HCT116 (cell line): ENCODE measurements at regions not wholly inside any gene's neighbourhood (a gene's known extent, or its start where the extent isn't known, plus 50 kb on each side); places are given as distances from the start of the nearest gene placed in this dataset.

ENCODE experiments used
- ATAC-seq: fragments of 200-7000 bp; cut with Tn5 transposase; 2 replicates; pipeline ENCODE4 v1.9.1; 2020; ENCODE audit warnings: mild to moderate bottlenecking, moderate library complexity
- BruUV-seq: library from RNA; stranded (reverse); fragments of 400-500 nt; replicated peaks from 2 replicates; lab custom pipeline; 2021; lab: Mats Ljungman, UMichigan
- CTCF ChIA-PET: fragments of 300-600 bp; sonication (Branson Sonifier 250); formaldehyde crosslinking; loops from one replicate; lab custom pipeline; 2021; ENCODE audit warnings: antibody characterized with exemption; lab: Charles Lee
- POLR2A ChIA-PET: fragments of 300-600, 350-600 bp; sonication (Branson Sonifier 250); formaldehyde crosslinking; loops from one replicate; lab custom pipeline; 2021; ENCODE audit warnings: antibody characterized with exemption; lab: Charles Lee
- RAD21 ChIA-PET, 2 experiments: fragments of 300-600 bp; sonication (Branson Sonifier 250); formaldehyde crosslinking; loops; one replicate each; lab custom pipeline; 2023; ENCODE audit warnings: low total read pairs in 2 of 2; ENCODE audit not compliant: uncharacterized antibody in 2 of 2, unreplicated experiment in 2 of 2, low non-redundant PET in 1 of 2; lab: Charles Lee
- DNase-seq: peaks from one replicate; pipeline ENCODE4 v3.0.0-alpha.2; 2010; ENCODE audit warnings: low read depth, low spot score
- H2AFZ ChIP-seq: fragments of 200-600 bp; shearing (Covaris generic), sonication (generic); 2 replicates; pipeline ENCODE4 v1.6.1; 2017; ENCODE audit warnings: low read depth, mixed run types, mixed read lengths, antibody characterized with exemption, low read length; ENCODE audit not compliant: poor library complexity, severe bottlenecking
- H3K27ac ChIP-seq: 2 replicates; pipeline ENCODE4 v1.5.1; 2012; ENCODE audit warnings: low read depth, low read length
- H3K27me3 ChIP-seq: fragments of 200-600 bp; sonication (generic); 2 replicates; pipeline ENCODE4 v1.6.1; 2016; ENCODE audit warnings: mixed run types, low read length, mixed read lengths; ENCODE audit not compliant: insufficient read depth
- H3K36me3 ChIP-seq, 2 experiments: fragments of 200-500 bp in 1 of 2; fragments of 200-600 bp in 1 of 2; sonication (Bioruptor generic) in 1 of 2; sonication (generic) in 1 of 2; 2 replicates each; pipeline versions ENCODE4 v1.5.1 to v1.6.1; 2014 to 2016; ENCODE audit warnings: low read length in 2 of 2, inconsistent platforms in 1 of 2, mixed read lengths in 1 of 2, mixed run types in 1 of 2; ENCODE audit not compliant: insufficient read depth in 2 of 2, control insufficient read depth in 1 of 2
- H3K4me1 ChIP-seq, 2 experiments: fragments of 200-600 bp in 1 of 2; sonication (generic) in 1 of 2; 2 replicates each; pipeline versions ENCODE4 v1.5.1 to v1.6.1; 2012 to 2017; ENCODE audit warnings: low read length in 2 of 2, inconsistent platforms in 1 of 2, mild to moderate bottlenecking in 1 of 2, mixed read lengths in 1 of 2, mixed run types in 1 of 2, moderate library complexity in 1 of 2; ENCODE audit not compliant: insufficient read depth in 2 of 2, control insufficient read depth in 1 of 2
- H3K4me2 ChIP-seq: fragments of 200-600 bp; sonication (generic); 2 replicates; pipeline ENCODE4 v1.6.1; 2017; ENCODE audit warnings: mixed run types, low read length, mixed read lengths
- H3K4me3 ChIP-seq, 2 experiments: fragments of 200-600 bp in 1 of 2; sonication (generic) in 1 of 2; replicated peaks in 1 of 2; 2 replicates each; pipeline ENCODE4 v1.5.1; 2011 to 2016; ENCODE audit warnings: low read length in 2 of 2, control low read depth in 1 of 2, low read depth in 1 of 2, mild to moderate bottlenecking in 1 of 2, mixed read lengths in 1 of 2, mixed run types in 1 of 2
- H3K79me2 ChIP-seq: fragments of 200-600 bp; sonication (generic); 2 replicates; pipeline ENCODE4 v1.6.1; 2017; ENCODE audit warnings: mild to moderate bottlenecking, mixed run types, low read length, moderate library complexity, mixed read lengths; ENCODE audit not compliant: insufficient read depth
- H3K9ac ChIP-seq: fragments of 200-600 bp; sonication (generic); 2 replicates; pipeline ENCODE4 v1.6.1; 2016; ENCODE audit warnings: low read length, mixed read lengths
- H3K9me2 ChIP-seq: fragments of 200-600 bp; sonication (generic), shearing (Covaris generic); 2 replicates; pipeline ENCODE4 v1.6.1; 2017; ENCODE audit warnings: mixed run types, mild to moderate bottlenecking, moderate library complexity; ENCODE audit not compliant: insufficient read depth
- H3K9me3 ChIP-seq, 2 experiments: fragments of 200-500 bp in 1 of 2; fragments of 200-600 bp in 1 of 2; sonication (Bioruptor generic) in 1 of 2; sonication (generic) in 1 of 2; 2 replicates each; pipeline ENCODE4 v1.6.1; 2014 to 2017; ENCODE audit warnings: low read length in 2 of 2, mixed read lengths in 2 of 2, inconsistent platforms in 1 of 2, low read depth in 1 of 2, mild to moderate bottlenecking in 1 of 2, mixed run types in 1 of 2, moderate library complexity in 1 of 2; ENCODE audit not compliant: control insufficient read depth in 1 of 2, insufficient read depth in 1 of 2
- H4K20me1 ChIP-seq: fragments of 200-600 bp; sonication (generic), shearing (Covaris generic); 2 replicates; pipeline ENCODE4 v1.6.1; 2017; ENCODE audit warnings: mixed run types, mild to moderate bottlenecking, moderate library complexity; ENCODE audit not compliant: insufficient read depth
- CTCF ChIP-seq, 3 experiments: fragments of 200-600 bp in 1 of 3; sonication (generic) in 1 of 3; IDR thresholded peaks in 2 of 3; conservative IDR thresholded peaks in 1 of 3; 2 replicates each; pipeline ENCODE4 v1.5.1; 2012 to 2017; ENCODE audit warnings: low read depth in 2 of 3, low read length in 2 of 3, antibody characterized with exemption in 1 of 3, borderline replicate concordance in 1 of 3, control low read depth in 1 of 3, mild to moderate bottlenecking in 1 of 3, mixed read lengths in 1 of 3, mixed run types in 1 of 3, moderate library complexity in 1 of 3; ENCODE audit not compliant: insufficient read depth in 1 of 3
- EGR1 ChIP-seq: IDR thresholded peaks from 2 replicates; pipeline ENCODE4 v1.6.1; 2012; ENCODE audit warnings: low read depth
- EZH2 ChIP-seq: fragments of 200-600 bp; sonication (generic); IDR thresholded peaks from 2 replicates; pipeline ENCODE4 v1.6.1; 2017; ENCODE audit warnings: antibody characterized with exemption, mixed run types
- FOSL1 ChIP-seq: IDR thresholded peaks from 2 replicates; pipeline ENCODE4 v1.6.1; 2012; ENCODE audit warnings: low read depth
- POLR2AphosphoS5 ChIP-seq: IDR thresholded peaks from 2 replicates; pipeline ENCODE4 v1.6.1; 2011; ENCODE audit warnings: mild to moderate bottlenecking, low read depth, low read length, moderate library complexity
- SIN3A ChIP-seq: IDR thresholded peaks from 2 replicates; pipeline ENCODE4 v1.6.1; 2012; ENCODE audit warnings: low read depth
- TCF7L2 ChIP-seq: IDR thresholded peaks from 2 replicates; pipeline ENCODE4 v1.7.0; 2011; ENCODE audit warnings: borderline replicate concordance, inconsistent platforms; ENCODE audit not compliant: insufficient read depth, insufficient read length; ENCODE audit errors: extremely low read depth
- YY1 ChIP-seq: IDR thresholded peaks from 2 replicates; pipeline ENCODE4 v1.6.1; 2011; ENCODE audit warnings: low read length, low read depth, moderate library complexity, mild to moderate bottlenecking; ENCODE audit not compliant: insufficient replicate concordance; ENCODE audit errors: extremely low read depth
- intact Hi-C: fragments of 100-400 bp; cut with micrococcal nuclease; formaldehyde crosslinking; loops from 2 replicates; pipeline ENCODE4 v1.10.0; 2022
- TF ChIP-seq, protein P1 (sequence below): IDR thresholded peaks from 2 replicates; pipeline ENCODE4 v1.6.1; 2012; ENCODE audit warnings: low read depth

GRCh38 chr4:28259951-28260350 lies 1399.3 kb downstream of the STIM2 start:
- no peaks in the 10 kb centered on the region for H3K27me3 ChIP-seq
- H2AFZ ChIP-seq, result no peak overlapping the region
- no peaks in the 10 kb centered on the region for H3K9me3 ChIP-seq
- BruUV-seq, result no TSS peak
- POLR2A ChIA-PET, result no interaction called here
- no peaks in the 10 kb centered on the region for H3K79me2 ChIP-seq
- no peaks in the 10 kb centered on the region for H3K9me2 ChIP-seq
- CTCF ChIA-PET, result no interaction called here
- H3K27ac ChIP-seq, result no peak overlapping the region
- no peak for DNase-seq
- H3K4me2 ChIP-seq, result no peak overlapping the region
- intact Hi-C loops, result no loop called here
- TF ChIP-seq SIN3A, result no peak
- no peak overlapping the region for H3K9ac ChIP-seq
- RAD21 ChIA-PET, result no interaction called here
- H3K36me3 ChIP-seq, result no peaks in the 10 kb centered on the region
- H3K4me3 ChIP-seq, result no peak overlapping the region
- ATAC-seq, result no peak
- no peaks in the 10 kb centered on the region for H4K20me1 ChIP-seq
- H3K4me1 ChIP-seq, result no peaks in the 10 kb centered on the region

GRCh38 chr4:28267166-28267565 lies 1406.5 kb downstream of the STIM2 start:
- ChIA-PET CTCF (no interaction called here), RAD21 (no interaction called here), POLR2A (no interaction called here)
- H3K4me2 ChIP-seq, result no peak overlapping the region
- H3K27me3 ChIP-seq, result no peaks in the 10 kb centered on the region
- intact Hi-C loops, result no loop called here
- H3K36me3 ChIP-seq, result no peaks in the 10 kb centered on the region
- H3K9me3 ChIP-seq, result no peaks in the 10 kb centered on the region
- no peaks in the 10 kb centered on the region for H3K4me1 ChIP-seq
- H3K79me2 ChIP-seq, result no peaks in the 10 kb centered on the region
- no TSS peak for BruUV-seq
- DNase-seq, result no peak
- no peak overlapping the region for H2AFZ ChIP-seq
- H3K9me2 ChIP-seq, result no peaks in the 10 kb centered on the region
- TF ChIP-seq EZH2, result no peak
- TF ChIP-seq CTCF (IDR thresholded peaks at IDR 0.05 in 2 of 3, conservative IDR thresholded peaks at IDR 0.05 in 1 of 3; ENCODE audit: borderline replicate concordance in 1 of 3, insufficient read depth in 1 of 3, low read depth in 2 of 3, low read length in 2 of 3), result no peak
- TF ChIP-seq EGR1, result no peak
- TF ChIP-seq SIN3A, result no peak
- TF ChIP-seq, protein P1, sequence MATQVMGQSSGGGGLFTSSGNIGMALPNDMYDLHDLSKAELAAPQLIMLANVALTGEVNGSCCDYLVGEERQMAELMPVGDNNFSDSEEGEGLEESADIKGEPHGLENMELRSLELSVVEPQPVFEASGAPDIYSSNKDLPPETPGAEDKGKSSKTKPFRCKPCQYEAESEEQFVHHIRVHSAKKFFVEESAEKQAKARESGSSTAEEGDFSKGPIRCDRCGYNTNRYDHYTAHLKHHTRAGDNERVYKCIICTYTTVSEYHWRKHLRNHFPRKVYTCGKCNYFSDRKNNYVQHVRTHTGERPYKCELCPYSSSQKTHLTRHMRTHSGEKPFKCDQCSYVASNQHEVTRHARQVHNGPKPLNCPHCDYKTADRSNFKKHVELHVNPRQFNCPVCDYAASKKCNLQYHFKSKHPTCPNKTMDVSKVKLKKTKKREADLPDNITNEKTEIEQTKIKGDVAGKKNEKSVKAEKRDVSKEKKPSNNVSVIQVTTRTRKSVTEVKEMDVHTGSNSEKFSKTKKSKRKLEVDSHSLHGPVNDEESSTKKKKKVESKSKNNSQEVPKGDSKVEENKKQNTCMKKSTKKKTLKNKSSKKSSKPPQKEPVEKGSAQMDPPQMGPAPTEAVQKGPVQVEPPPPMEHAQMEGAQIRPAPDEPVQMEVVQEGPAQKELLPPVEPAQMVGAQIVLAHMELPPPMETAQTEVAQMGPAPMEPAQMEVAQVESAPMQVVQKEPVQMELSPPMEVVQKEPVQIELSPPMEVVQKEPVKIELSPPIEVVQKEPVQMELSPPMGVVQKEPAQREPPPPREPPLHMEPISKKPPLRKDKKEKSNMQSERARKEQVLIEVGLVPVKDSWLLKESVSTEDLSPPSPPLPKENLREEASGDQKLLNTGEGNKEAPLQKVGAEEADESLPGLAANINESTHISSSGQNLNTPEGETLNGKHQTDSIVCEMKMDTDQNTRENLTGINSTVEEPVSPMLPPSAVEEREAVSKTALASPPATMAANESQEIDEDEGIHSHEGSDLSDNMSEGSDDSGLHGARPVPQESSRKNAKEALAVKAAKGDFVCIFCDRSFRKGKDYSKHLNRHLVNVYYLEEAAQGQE, result no peak
- no peak for TF ChIP-seq TCF7L2
- TF ChIP-seq FOSL1, result no peak
- no peak for TF ChIP-seq YY1
- no peak for TF ChIP-seq POLR2AphosphoS5
- H3K27ac ChIP-seq, result no peak overlapping the region
- ATAC-seq, result no peak
- no peak overlapping the region for H3K4me3 ChIP-seq
- no peak overlapping the region for H3K9ac ChIP-seq
- H4K20me1 ChIP-seq, result no peaks in the 10 kb centered on the region
